Muscle layer of colon (tissue), 2 donors: ENCODE measurements at regions not wholly inside any gene's neighbourhood (a gene's known extent, or its start where the extent isn't known, plus 50 kb on each side); places are given as distances from the start of the nearest gene placed in this dataset.
A peak's percentile ranks its signal among the peaks of the same experiment; 100 is the strongest.

ENCODE experiments used
- H3K27ac ChIP-seq: one replicate; pipeline ENCODE4 v1.7.0; 2013; ENCODE audit warnings: low read depth, mild to moderate bottlenecking, low read length, moderate library complexity
- H3K27me3 ChIP-seq, 2 donors: one replicate each; pipeline ENCODE4 v1.7.0; 2013; ENCODE audit warnings: low read length in 2 of 2, mild to moderate bottlenecking in 2 of 2; ENCODE audit not compliant: insufficient read depth in 2 of 2, control insufficient read depth in 1 of 2
- H3K36me3 ChIP-seq: one replicate; pipeline ENCODE4 v1.7.0; 2013; ENCODE audit warnings: mild to moderate bottlenecking, low read length; ENCODE audit not compliant: insufficient read depth
- H3K4me1 ChIP-seq: one replicate; pipeline ENCODE4 v1.7.0; 2013; ENCODE audit warnings: mild to moderate bottlenecking, low read length; ENCODE audit not compliant: insufficient read depth
- H3K4me3 ChIP-seq, 2 donors: one replicate each; pipeline ENCODE4 v1.7.0; 2013; ENCODE audit warnings: low read length in 2 of 2, low read depth in 1 of 2, mild to moderate bottlenecking in 1 of 2, moderate library complexity in 1 of 2
- H3K9ac ChIP-seq: one replicate; pipeline ENCODE4 v1.7.0; 2013; ENCODE audit warnings: low read length
- H3K9me3 ChIP-seq: one replicate; pipeline ENCODE4 v1.7.0; 2013; ENCODE audit warnings: mild to moderate bottlenecking, low read length
- donor health status: abdominal sarcoma.
- donor health status: Adenocarcinoma of cecum.

- Histone ChIP-seq H3K4me1 (peaks cover 57% of the 10 kb centered on the region), H3K4me3 (no peak overlapping the region), H3K36me3 (no peaks in the 10 kb centered on the region), H3K9ac (no peak overlapping the region), H3K27me3 (no peaks in the 10 kb centered on the region), H3K9me3 (no peaks in the 10 kb centered on the region), H3K27ac (no peak overlapping the region)
These were observed 186.2 kb downstream of the DUSP6 start for GRCh38 chr12:89166121-89166520.

- Histone ChIP-seq H3K9me3 (no peaks in the 10 kb centered on the region), H3K36me3 (no peaks in the 10 kb centered on the region), H3K27me3 (no peaks in the 10 kb centered on the region), H3K9ac (no peak overlapping the region), H3K4me3 (no peak overlapping the region), H3K4me1 (peaks cover 60% of the 10 kb centered on the region), H3K27ac (no peak overlapping the region)
These were observed 186.6 kb downstream of the DUSP6 start for GRCh38 chr12:89165703-89166102.

GRCh38 chr12:89163918-89164317 lies 188.4 kb downstream of the DUSP6 start:
- no peak overlapping the region for H3K4me3 ChIP-seq
- peaks cover 66% of the 10 kb centered on the region for H3K4me1 ChIP-seq
- H3K9me3 ChIP-seq, result no peaks in the 10 kb centered on the region
- no peaks in the 10 kb centered on the region for H3K27me3 ChIP-seq
- H3K9ac ChIP-seq, result no peak overlapping the region
- H3K36me3 ChIP-seq, result no peaks in the 10 kb centered on the region
- H3K27ac ChIP-seq, result peak overlapping the region; percentile 54

GRCh38 chr12:89162589-89163261 lies 189.6 kb downstream of the DUSP6 start:
- Histone ChIP-seq H3K9ac (no peak overlapping the region), H3K4me1 (peaks cover 56% of the 10 kb centered on the region), H3K9me3 (no peaks in the 10 kb centered on the region), H3K27ac (peak overlapping the region; percentile 54), H3K36me3 (no peaks in the 10 kb centered on the region), H3K4me3 (no peak overlapping the region), H3K27me3 (no peaks in the 10 kb centered on the region)

DNA sequence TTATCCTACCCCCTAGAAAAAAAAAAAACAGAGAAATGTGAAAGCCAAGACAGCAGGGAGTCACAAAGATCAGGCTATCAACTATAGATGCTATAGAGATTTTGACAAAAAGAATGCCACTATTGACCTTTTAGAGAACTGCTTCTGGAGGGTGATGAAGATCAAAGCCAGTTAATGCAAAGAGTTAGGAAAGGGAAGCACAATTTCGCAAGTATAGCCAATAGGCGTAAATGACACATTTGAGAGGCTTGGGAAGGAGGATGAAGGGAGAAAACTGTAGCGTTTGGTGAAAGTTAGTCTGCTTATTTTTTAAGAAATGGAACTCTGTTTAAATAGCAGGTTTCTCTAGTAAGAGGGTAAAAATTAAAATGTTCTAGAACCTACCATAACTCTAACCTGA lies 190.7 kb downstream of the DUSP6 start:
- no peaks in the 10 kb centered on the region for H3K27me3 ChIP-seq
- H3K9me3 ChIP-seq, result no peaks in the 10 kb centered on the region
- H3K9ac ChIP-seq, result no peak overlapping the region
- no peak overlapping the region for H3K4me3 ChIP-seq
- H3K36me3 ChIP-seq, result no peaks in the 10 kb centered on the region
- H3K4me1 ChIP-seq, result peaks cover 50% of the 10 kb centered on the region
- no peak overlapping the region for H3K27ac ChIP-seq

GRCh38 chr12:89160716-89161123 lies 191.6 kb downstream of the DUSP6 start:
- no peaks in the 10 kb centered on the region for H3K27me3 ChIP-seq
- peaks cover 43% of the 10 kb centered on the region for H3K4me1 ChIP-seq
- H3K27ac ChIP-seq, result no peak overlapping the region
- H3K9ac ChIP-seq, result no peak overlapping the region
- no peaks in the 10 kb centered on the region for H3K9me3 ChIP-seq
- H3K4me3 ChIP-seq, result no peak overlapping the region
- no peaks in the 10 kb centered on the region for H3K36me3 ChIP-seq

GRCh38 chr12:89157413-89157812 lies 194.9 kb downstream of the DUSP6 start:
- H3K4me1 ChIP-seq, result peaks cover 19% of the 10 kb centered on the region
- no peak overlapping the region for H3K9ac ChIP-seq
- H3K4me3 ChIP-seq, result no peak overlapping the region
- no peaks in the 10 kb centered on the region for H3K9me3 ChIP-seq
- no peak overlapping the region for H3K27ac ChIP-seq
- no peaks in the 10 kb centered on the region for H3K27me3 ChIP-seq
- H3K36me3 ChIP-seq, result no peaks in the 10 kb centered on the region

GRCh38 chr12:89156862-89157262 lies 195.4 kb downstream of the DUSP6 start:
- H3K9me3 ChIP-seq, result no peaks in the 10 kb centered on the region
- no peak overlapping the region for H3K9ac ChIP-seq
- no peak overlapping the region for H3K4me3 ChIP-seq
- H3K27ac ChIP-seq, result no peak overlapping the region
- no peaks in the 10 kb centered on the region for H3K36me3 ChIP-seq
- no peaks in the 10 kb centered on the region for H3K27me3 ChIP-seq
- peaks cover 15% of the 10 kb centered on the region for H3K4me1 ChIP-seq

DNA sequence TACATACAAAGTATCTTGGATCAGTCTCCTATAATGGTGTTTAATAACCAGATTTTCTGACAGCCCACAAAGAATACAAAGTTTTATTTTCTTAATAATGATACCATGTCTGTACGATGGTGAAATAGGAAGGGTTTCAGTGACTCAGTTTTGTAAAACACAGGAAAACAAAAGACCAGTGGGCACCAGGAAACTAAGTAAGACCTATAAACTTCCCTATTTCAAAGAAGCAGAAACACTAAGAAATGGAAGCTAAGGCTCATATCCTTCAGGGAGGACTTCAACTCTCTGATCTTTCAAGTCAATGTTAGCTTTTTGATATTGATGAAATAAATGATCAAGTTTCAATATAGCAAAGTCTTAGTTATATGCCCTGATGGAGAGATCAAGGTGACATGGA lies 196.0 kb downstream of the DUSP6 start:
- Histone ChIP-seq H3K27ac (no peak overlapping the region), H3K4me3 (no peak overlapping the region), H3K9me3 (no peaks in the 10 kb centered on the region), H3K9ac (no peak overlapping the region), H3K36me3 (no peaks in the 10 kb centered on the region), H3K27me3 (no peaks in the 10 kb centered on the region), H3K4me1 (peaks cover 11% of the 10 kb centered on the region)

GRCh38 chr12:89155826-89156225 lies 196.5 kb downstream of the DUSP6 start:
- H3K36me3 ChIP-seq, result no peaks in the 10 kb centered on the region
- H3K27ac ChIP-seq, result no peak overlapping the region
- no peaks in the 10 kb centered on the region for H3K9me3 ChIP-seq

GRCh38 chr12:89154743-89155499 lies 197.4 kb downstream of the DUSP6 start:
- Histone ChIP-seq H3K27ac (no peak overlapping the region), H3K36me3 (no peaks in the 10 kb centered on the region), H3K27me3 (no peaks in the 10 kb centered on the region), H3K4me3 (no peak overlapping the region), H3K9ac (no peak overlapping the region), H3K9me3 (no peaks in the 10 kb centered on the region), H3K4me1 (no peaks in the 10 kb centered on the region)

More at GRCh38 chr12:89155826-89156225, 196.5 kb downstream of the DUSP6 start:
- Histone ChIP-seq H3K4me3 (no peak overlapping the region), H3K4me1 (peaks cover 8% of the 10 kb centered on the region), H3K9ac (no peak overlapping the region), H3K27me3 (no peaks in the 10 kb centered on the region)

- Histone ChIP-seq H3K27ac (no peak overlapping the region), H3K4me1 (no peaks in the 10 kb centered on the region), H3K4me3 (no peak overlapping the region), H3K9ac (no peak overlapping the region), H3K27me3 (no peaks in the 10 kb centered on the region), H3K36me3 (no peaks in the 10 kb centered on the region), H3K9me3 (no peaks in the 10 kb centered on the region)
These were observed 199.0 kb downstream of the DUSP6 start for GRCh38 chr12:89153341-89153740.
